ENCODE measurements at regions not wholly inside any gene's neighbourhood (a gene's known extent, or its start where the extent isn't known, plus 50 kb on each side); places are given as distances from the start of the nearest gene placed in this dataset.

GRCh38 chr2:65939687-65940086, 495.2 kb upstream of the MEIS1 start:
- intact Hi-C loops (cut with DNase I) = no loop called here
- DNase-seq (no peak), ATAC-seq (no peak)

GRCh38 chr2:65937379-65938160, 497.4 kb upstream of the MEIS1 start:
- Histone ChIP-seq H3K4me1 (no peaks in the 10 kb centered on the region), H3K36me3 (no peaks in the 10 kb centered on the region), H3K4me3 (no peak overlapping the region), H3K27me3 (ENCODE audit: low read depth) (no peaks in the 10 kb centered on the region), H3K27ac (no peak overlapping the region), H3K9me3 (no peaks in the 10 kb centered on the region)
- intact Hi-C loops (cut with DNase I) = no loop called here
- DNase-seq (no peak), ATAC-seq (no peak)
- TF ChIP-seq CTCF (IDR thresholded peaks at IDR 0.05) = no peak

More at GRCh38 chr2:65939687-65940086, 495.2 kb upstream of the MEIS1 start:
- Histone ChIP-seq H3K27ac (no peak overlapping the region), H3K9me3 (no peaks in the 10 kb centered on the region), H3K36me3 (no peaks in the 10 kb centered on the region), H3K4me1 (no peaks in the 10 kb centered on the region), H3K27me3 (ENCODE audit: low read depth) (no peaks in the 10 kb centered on the region), H3K4me3 (no peak overlapping the region)
- no peak for TF ChIP-seq CTCF (IDR thresholded peaks at IDR 0.05)

- Histone ChIP-seq H3K9me3 (no peaks in the 10 kb centered on the region), H3K36me3 (no peaks in the 10 kb centered on the region), H3K27me3 (ENCODE audit: low read depth) (no peaks in the 10 kb centered on the region), H3K27ac (no peak overlapping the region), H3K4me1 (no peaks in the 10 kb centered on the region), H3K4me3 (no peak overlapping the region)
- DNase-seq = no peak
- no peak for ATAC-seq
- intact Hi-C loops (cut with DNase I) = no loop called here
- TF ChIP-seq CTCF (IDR thresholded peaks at IDR 0.05) = no peak
These were observed 499.8 kb upstream of the MEIS1 start for GRCh38 chr2:65934992-65935629.

- no peak for TF ChIP-seq CTCF (IDR thresholded peaks at IDR 0.05)
- H3K9me3 ChIP-seq = no peaks in the 10 kb centered on the region
- no peaks in the 10 kb centered on the region for H3K36me3 ChIP-seq
- H3K4me3 ChIP-seq = no peak overlapping the region
- intact Hi-C loops (cut with DNase I) = no loop called here
- H3K27ac ChIP-seq = no peak overlapping the region
- H3K27me3 ChIP-seq (ENCODE audit: low read depth) = no peaks in the 10 kb centered on the region
- no peak for DNase-seq
- H3K4me1 ChIP-seq = no peaks in the 10 kb centered on the region
- ATAC-seq = no peak
These were observed 500.2 kb upstream of the SPRED2 start for GRCh38 chr2:65932571-65932970.

- intact Hi-C loops (cut with DNase I) = no loop called here
- DNase-seq = no peak
- no peaks in the 10 kb centered on the region for H3K36me3 ChIP-seq
- TF ChIP-seq CTCF (IDR thresholded peaks at IDR 0.05) = no peak
- H3K27ac ChIP-seq = no peak overlapping the region
- ATAC-seq = no peak
- no peaks in the 10 kb centered on the region for H3K4me1 ChIP-seq
- no peaks in the 10 kb centered on the region for H3K9me3 ChIP-seq
- no peaks in the 10 kb centered on the region for H3K27me3 ChIP-seq (ENCODE audit: low read depth)
- H3K4me3 ChIP-seq = no peak overlapping the region
These were observed 498.7 kb upstream of the SPRED2 start for GRCh38 chr2:65931056-65931455.

All from lower lobe of right lung (tissue), 2 donors.